ENCODE measurements at regions not wholly inside any gene's neighbourhood (a gene's known extent, or its start where the extent isn't known, plus 50 kb on each side); places are given as distances from the start of the nearest gene placed in this dataset.

- TF ChIP-seq CTCF (IDR thresholded peaks at IDR 0.05), result no peak
- TF ChIP-seq ZFX (IDR thresholded peaks at IDR 0.05; ENCODE audit: borderline replicate concordance), result no peak
These were observed 124.0 kb upstream of the CDC42EP3 start for GRCh38 chr2:37795456-37795855.

Data from 22Rv1 (cell line).